H9 (cell line): ENCODE measurements at regions not wholly inside any gene's neighbourhood (a gene's known extent, or its start where the extent isn't known, plus 50 kb on each side); places are given as distances from the start of the nearest gene placed in this dataset.

Experiments
- DNase-seq: peaks from one replicate; pipeline ENCODE4 v3.0.0-alpha.2; 2017
- H2AFZ ChIP-seq: one replicate; pipeline ENCODE4 v1.6.1; 2013; ENCODE audit warnings: mild to moderate bottlenecking, low read length, control low read depth, moderate library complexity
- H2AK5ac ChIP-seq: 2 replicates; pipeline ENCODE4 v1.6.1; 2013; ENCODE audit warnings: low read length, control low read depth, mixed read lengths; ENCODE audit not compliant: insufficient read length
- H2BK120ac ChIP-seq: one replicate; pipeline ENCODE4 v1.6.1; 2013; ENCODE audit warnings: low read depth, mild to moderate bottlenecking, low read length, control low read depth, inconsistent platforms; ENCODE audit not compliant: poor library complexity, severe bottlenecking
- H2BK12ac ChIP-seq: 2 replicates; pipeline ENCODE4 v1.6.1; 2013; ENCODE audit warnings: low read length, control low read depth, mixed read lengths, low read depth; ENCODE audit not compliant: insufficient read length
- H2BK15ac ChIP-seq: 2 replicates; pipeline ENCODE4 v1.6.1; 2013; ENCODE audit warnings: low read depth, low read length, control low read depth
- H2BK20ac ChIP-seq: one replicate; pipeline ENCODE4 v1.6.1; 2013; ENCODE audit warnings: low read depth, mild to moderate bottlenecking, low read length, control low read depth, inconsistent platforms; ENCODE audit not compliant: poor library complexity, severe bottlenecking
- H2BK5ac ChIP-seq: 2 replicates; pipeline ENCODE4 v1.6.1; 2013; ENCODE audit warnings: low read length, control low read depth, mixed read lengths; ENCODE audit not compliant: insufficient read length
- H3K14ac ChIP-seq: 2 replicates; pipeline ENCODE4 v1.6.1; 2013; ENCODE audit warnings: low read length, control low read depth; ENCODE audit not compliant: insufficient read depth
- H3K18ac ChIP-seq: 2 replicates; pipeline ENCODE4 v1.6.1; 2013; ENCODE audit warnings: low read depth, mild to moderate bottlenecking, mixed read lengths, low read length, control low read depth; ENCODE audit not compliant: insufficient read length
- H3K23ac ChIP-seq: 2 replicates; pipeline ENCODE4 v1.6.1; 2013; ENCODE audit warnings: low read length, control low read depth, mixed read lengths, low read depth; ENCODE audit not compliant: insufficient read length
- H3K23me2 ChIP-seq: 2 replicates; pipeline ENCODE4 v1.6.1; 2013; ENCODE audit warnings: low read depth, mild to moderate bottlenecking, mixed read lengths, low read length, control low read depth; ENCODE audit not compliant: insufficient read length, poor library complexity, severe bottlenecking
- H3K27ac ChIP-seq: 2 replicates; pipeline ENCODE4 v1.5.1; 2013; ENCODE audit warnings: low read length, control low read depth, mixed read lengths, low read depth; ENCODE audit not compliant: insufficient read length
- H3K27me3 ChIP-seq: 2 replicates; pipeline ENCODE4 v1.6.1; 2013; ENCODE audit warnings: low read length, control low read depth, inconsistent platforms; ENCODE audit not compliant: insufficient read depth
- H3K4ac ChIP-seq: 2 replicates; pipeline ENCODE4 v1.6.1; 2013; ENCODE audit warnings: low read depth, mild to moderate bottlenecking, control low read depth, inconsistent platforms, low read length, moderate library complexity
- H3K4me1 ChIP-seq: 2 replicates; pipeline ENCODE4 v1.6.1; 2013; ENCODE audit warnings: low read length, control low read depth, inconsistent platforms; ENCODE audit not compliant: insufficient read depth
- H3K4me2 ChIP-seq: 2 replicates; pipeline ENCODE4 v1.6.1; 2013; ENCODE audit warnings: low read length, control low read depth, mixed read lengths; ENCODE audit not compliant: insufficient read length, insufficient read depth
- H3K56ac ChIP-seq: 2 replicates; pipeline ENCODE4 v1.6.1; 2013; ENCODE audit warnings: low read depth, mild to moderate bottlenecking, mixed read lengths, low read length, control low read depth; ENCODE audit not compliant: insufficient read length
- H3K79me1 ChIP-seq: 2 replicates; pipeline ENCODE4 v1.6.1; 2013; ENCODE audit warnings: low read depth, mild to moderate bottlenecking, moderate library complexity, low read length, control low read depth, inconsistent platforms; ENCODE audit not compliant: insufficient read depth, poor library complexity, severe bottlenecking
- H3K79me2 ChIP-seq: 2 replicates; pipeline ENCODE4 v1.6.1; 2013; ENCODE audit warnings: low read length, control low read depth, inconsistent platforms; ENCODE audit not compliant: insufficient read depth
- H3K9ac ChIP-seq: 2 replicates; pipeline ENCODE4 v1.6.1; 2013; ENCODE audit warnings: low read length, control low read depth, mixed read lengths; ENCODE audit not compliant: insufficient read length; ENCODE audit errors: extremely low read depth
- H3K9me3 ChIP-seq: one replicate; pipeline ENCODE4 v1.6.1; 2013; ENCODE audit warnings: low read depth, low read length, inconsistent platforms; ENCODE audit not compliant: control insufficient read depth
- H3T11ph ChIP-seq: one replicate; pipeline ENCODE4 v1.6.1; 2013; ENCODE audit warnings: mild to moderate bottlenecking, low read length, control low read depth, inconsistent platforms
- H4K20me1 ChIP-seq: one replicate; pipeline ENCODE4 v1.6.1; 2013; ENCODE audit not compliant: control insufficient read depth, insufficient read length, insufficient read depth
- H4K5ac ChIP-seq: 2 replicates; pipeline ENCODE4 v1.6.1; 2013; ENCODE audit warnings: low read depth, mild to moderate bottlenecking, mixed read lengths, low read length, control low read depth; ENCODE audit not compliant: insufficient read length
- H4K8ac ChIP-seq: replicated peaks from 2 replicates; pipeline ENCODE4 v1.6.1; 2013; ENCODE audit warnings: low read length, control low read depth, mixed read lengths, low read depth; ENCODE audit not compliant: insufficient read length
- H4K91ac ChIP-seq: 2 replicates; pipeline ENCODE4 v1.6.1; 2013; ENCODE audit warnings: low read depth, mild to moderate bottlenecking, moderate library complexity, mixed read lengths, low read length, control low read depth; ENCODE audit not compliant: insufficient read length
- H3K27ac Mint-ChIP-seq, 3 experiments: 2 replicates in 2 of 3; 3 replicates in 1 of 3; pipeline ENCODE4 v1.8.0; 2020 to 2021; ENCODE audit warnings: mixed read lengths in 3 of 3, mild to moderate bottlenecking in 1 of 3, moderate library complexity in 1 of 3
- H3K27me3 Mint-ChIP-seq: 2 replicates; pipeline ENCODE4 v1.8.0; 2021; ENCODE audit warnings: low read depth, mild to moderate bottlenecking, moderate library complexity, mixed read lengths
- H3K36me3 Mint-ChIP-seq, 3 experiments: 2 replicates in 2 of 3; 3 replicates in 1 of 3; pipeline ENCODE4 v1.8.0; 2020 to 2021; ENCODE audit warnings: low read depth in 3 of 3, mixed read lengths in 3 of 3; ENCODE audit not compliant: insufficient read depth in 1 of 3
- H3K4me1 Mint-ChIP-seq, 2 experiments: 2 replicates each; pipeline ENCODE4 v1.8.0; 2020; ENCODE audit warnings: mixed read lengths in 2 of 2
- H3K4me3 Mint-ChIP-seq, 2 experiments: 2 replicates in 1 of 2; 3 replicates in 1 of 2; pipeline ENCODE4 v1.8.0; 2020 to 2021; ENCODE audit warnings: mild to moderate bottlenecking in 2 of 2, mixed read lengths in 2 of 2, moderate library complexity in 1 of 2
- H3K9me3 Mint-ChIP-seq, 2 experiments: 2 replicates in 1 of 2; 3 replicates in 1 of 2; pipeline ENCODE4 v1.8.0; 2020; ENCODE audit warnings: mild to moderate bottlenecking in 2 of 2, mixed read lengths in 2 of 2, moderate library complexity in 1 of 2
- CTCF ChIP-seq: fragments of 200-600 bp; sonication (generic); conservative IDR thresholded peaks from 3 replicates; pipeline ENCODE4 v1.8.0; 2021; ENCODE audit warnings: antibody characterized with exemption, mild to moderate bottlenecking
- WGBS: extraction: QIAGEN DNeasy Blood & Tissue Kit; methylation state at CpG from one replicate; pipeline ENCODE4 v1.1.7; 2013; ENCODE audit warnings: missing lambda C conversion rate, low lambda C conversion rate, mixed read lengths; ENCODE audit not compliant: insufficient read length; ENCODE audit errors: extremely low coverage; 5-methylcytosine and 5-hydroxymethylcytosine counted together

- Histone ChIP-seq H2AK5ac (no peak overlapping the region), H3K27me3 (no peaks in the 10 kb centered on the region), H4K91ac (no peak overlapping the region), H2AFZ (no peak overlapping the region), H3K56ac (no peak overlapping the region), H3K23ac (no peak overlapping the region), H3K4ac (no peak overlapping the region), H3K14ac (no peak overlapping the region), H3K4me1 (no peaks in the 10 kb centered on the region; the same call in 1 of the 2 replicates), H3K79me2 (no peaks in the 10 kb centered on the region), H2BK120ac (no peak overlapping the region), H3K23me2 (no peaks in the 10 kb centered on the region), H3K27ac (no peak overlapping the region), H2BK15ac (no peak overlapping the region), H4K8ac (no peak overlapping the region), H2BK12ac (no peak overlapping the region), H3K18ac (no peak overlapping the region), H2BK20ac (no peak overlapping the region), H3K79me1 (no peaks in the 10 kb centered on the region), H3K9me3 (no peaks in the 10 kb centered on the region), H4K5ac (no peak overlapping the region), H3T11ph (no peak overlapping the region), H2BK5ac (no peak overlapping the region), H4K20me1 (no peaks in the 10 kb centered on the region), H3K9ac (no peak overlapping the region), H3K4me2 (no peak overlapping the region)
- Mint-ChIP-seq H3K4me3 (no peak overlapping the region), H3K27me3 (no peaks in the 10 kb centered on the region), H3K27ac (peak overlapping the region in 1 of 3 experiments; percentile 70; a peak in 1 of 7 replicates), H3K9me3 (no peaks in the 10 kb centered on the region), H3K36me3 (no peaks in the 10 kb centered on the region), H3K4me1 (peaks cover 3% of the 10 kb centered on the region in 2 experiments; a peak in 3 of 4 replicates)
- no CpG with 5 or more reads among the region's 3 CpGs for WGBS
- TF ChIP-seq CTCF = no peak
- no peak for DNase-seq
Observed at GRCh38 chr12:13576935-13577500, 380.5 kb downstream of the EMP1 start.
